Panc1 (cell line): ENCODE measurements at regions not wholly inside any gene's neighbourhood (a gene's known extent, or its start where the extent isn't known, plus 50 kb on each side); places are given as distances from the start of the nearest gene placed in this dataset.

ENCODE experiments used
- ATAC-seq: fragments of 200-7000 bp; cut with Tn5 transposase; 2 replicates; pipeline ENCODE4 v1.9.1; 2020; ENCODE audit warnings: mild to moderate bottlenecking, moderate library complexity
- BruUV-seq: library from RNA; stranded (reverse); fragments of 400-500 nt; replicated peaks from 2 replicates; lab custom pipeline; 2021; lab: Mats Ljungman, UMichigan
- CTCF ChIA-PET: fragments of 300-600 bp; sonication (Branson Sonifier 250); formaldehyde crosslinking; loops from one replicate; lab custom pipeline; 2022; ENCODE audit warnings: antibody characterized with exemption; lab: Charles Lee
- POLR2A ChIA-PET: fragments of 300-600 bp; sonication (Branson Sonifier 250); formaldehyde crosslinking; loops from one replicate; lab custom pipeline; 2022; ENCODE audit warnings: antibody characterized with exemption; lab: Charles Lee
- DNase-seq: peaks from one replicate; pipeline ENCODE4 v3.0.0-alpha.2; 2010; ENCODE audit warnings: low read depth, low spot score
- H3K27ac ChIP-seq: 2 replicates; pipeline ENCODE4 v1.5.1; 2011; ENCODE audit warnings: mild to moderate bottlenecking, low read length, inconsistent platforms
- H3K27me3 ChIP-seq: fragments of 200-500 bp; sonication (Bioruptor generic); 2 replicates; pipeline ENCODE4 v1.6.0; 2014; ENCODE audit warnings: low read length, inconsistent platforms; ENCODE audit not compliant: control insufficient read depth, insufficient read depth
- H3K36me3 ChIP-seq: fragments of 200-500 bp; sonication (Bioruptor generic); 2 replicates; pipeline ENCODE4 v1.5.1; 2014; ENCODE audit warnings: inconsistent platforms, mild to moderate bottlenecking, low read length, moderate library complexity; ENCODE audit not compliant: control insufficient read depth, insufficient read depth
- H3K4me1 ChIP-seq: 2 replicates; pipeline ENCODE4 v1.5.1; 2011; ENCODE audit warnings: inconsistent platforms, mild to moderate bottlenecking, low read length, moderate library complexity; ENCODE audit not compliant: control insufficient read depth, insufficient read depth
- H3K4me3 ChIP-seq, 2 experiments: 2 replicates each; pipeline ENCODE4 v1.5.1; 2011 to 2012; ENCODE audit warnings: low read depth in 2 of 2, low read length in 2 of 2, mild to moderate bottlenecking in 2 of 2, inconsistent platforms in 1 of 2, moderate library complexity in 1 of 2
- H3K9me3 ChIP-seq: fragments of 200-500 bp; sonication (Bioruptor generic); 2 replicates; pipeline ENCODE4 v1.5.1; 2014; ENCODE audit warnings: low read depth, mild to moderate bottlenecking, inconsistent platforms, low read length, moderate library complexity; ENCODE audit not compliant: control insufficient read depth, insufficient read depth
- CTCF ChIP-seq: fragments of 450-650 bp; IDR thresholded peaks from 2 replicates; pipeline ENCODE4 v1.5.1; 2017; ENCODE audit warnings: mild to moderate bottlenecking
- POLR2AphosphoS5 ChIP-seq: IDR thresholded peaks from 2 replicates; pipeline ENCODE4 v1.6.1; 2012; ENCODE audit warnings: mild to moderate bottlenecking, low read depth, low read length, moderate library complexity
- REST ChIP-seq, 2 experiments: IDR thresholded peaks; 2 replicates each; pipeline ENCODE4 v1.6.1; 2011 to 2012; ENCODE audit warnings: low read depth in 2 of 2, control low read depth in 1 of 2, low read length in 1 of 2, mild to moderate bottlenecking in 1 of 2, moderate library complexity in 1 of 2; ENCODE audit not compliant: insufficient read depth in 1 of 2
- SIN3A ChIP-seq: IDR thresholded peaks from 2 replicates; pipeline ENCODE4 v1.6.1; 2012; ENCODE audit warnings: low read depth, mild to moderate bottlenecking, low read length, moderate library complexity, borderline replicate concordance; ENCODE audit not compliant: insufficient read depth
- TCF7L2 ChIP-seq: IDR thresholded peaks from 2 replicates; pipeline ENCODE4 v1.6.1; 2011; ENCODE audit warnings: mild to moderate bottlenecking, low read depth, low read length, inconsistent platforms
- in situ Hi-C: cut with HindIII; loops from 2 replicates; pipeline ENCODE4 v1.10.0; 2016; ENCODE audit warnings: low sequenced_read_pairs, low pct_unique_long_range_greater_than_20kb
- intact Hi-C: fragments of 100-400 bp; cut with micrococcal nuclease; formaldehyde crosslinking; loops from one replicate; pipeline ENCODE4 v1.10.0; 2022; ENCODE audit not compliant: unreplicated experiment

- Histone ChIP-seq H3K27ac (no peak overlapping the region), H3K9me3 (no peaks in the 10 kb centered on the region), H3K4me1 (no peaks in the 10 kb centered on the region), H3K27me3 (no peaks in the 10 kb centered on the region), H3K36me3 (no peaks in the 10 kb centered on the region), H3K4me3 (no peak overlapping the region)
- DNase-seq: no peak
- in situ Hi-C loops: no loop called here
- ChIA-PET CTCF (no interaction called here), POLR2A (no interaction called here)
- TF ChIP-seq REST (IDR thresholded peaks at IDR 0.05; ENCODE audit: insufficient read depth in 1 of 2, low read depth in 2 of 2, low read length in 1 of 2) (no peak), SIN3A (no peak), TCF7L2 (no peak), CTCF (no peak), POLR2AphosphoS5 (no peak)
- no TSS peak for BruUV-seq
- intact Hi-C loops: no loop called here
- ATAC-seq: no peak
These were observed 920.1 kb upstream of the TMEFF2 start for GRCh38 chr2:193114827-193115226.

- no peaks in the 10 kb centered on the region for H3K36me3 ChIP-seq
- TF ChIP-seq REST (IDR thresholded peaks at IDR 0.05; ENCODE audit: insufficient read depth in 1 of 2, low read depth in 2 of 2, low read length in 1 of 2) (no peak), POLR2AphosphoS5 (no peak), TCF7L2 (no peak), SIN3A (no peak), CTCF (no peak)
- ATAC-seq (no peak), DNase-seq (no peak)
- H3K4me1 ChIP-seq: no peaks in the 10 kb centered on the region
- H3K27me3 ChIP-seq: no peaks in the 10 kb centered on the region
- H3K9me3 ChIP-seq: no peaks in the 10 kb centered on the region
- POLR2A ChIA-PET: no interaction called here
- H3K4me3 ChIP-seq: no peak overlapping the region
- CTCF ChIA-PET: no interaction called here
- intact Hi-C loops (no loop called here), in situ Hi-C loops (no loop called here)
- BruUV-seq: no TSS peak
- no peak overlapping the region for H3K27ac ChIP-seq
These were observed 918.3 kb upstream of the TMEFF2 start for GRCh38 chr2:193112986-193113385.
